COR-L47 (cell line): ENCODE measurements at regions not wholly inside any gene's neighbourhood (a gene's known extent, or its start where the extent isn't known, plus 50 kb on each side); places are given as distances from the start of the nearest gene placed in this dataset.
"Not testable (repeated sequence)": the region's sequence is repeated elsewhere in the genome, so short reads cannot be mapped to it uniquely, and the experiment has no call there.

Source experiments
- DNase-seq: peaks from one replicate; lab custom pipeline; 2025; lab: John Stamatoyannopoulos, UW

GRCh38 chr15:62365795-62366442 lies 200.8 kb upstream of the C2CD4B start:
- DNase-seq: peak; percentile 53

GRCh38 chr15:62369454-62369853 lies 204.4 kb upstream of the C2CD4B start:
- no peak for DNase-seq

- not testable (repeated sequence) for DNase-seq
Observed at GRCh38 chr15:62371683-62372082, 206.6 kb upstream of the C2CD4B start.

- DNase-seq: no peak
Observed at GRCh38 chr15:62377736-62378480, 212.8 kb upstream of the C2CD4B start.

- DNase-seq: no peak
Observed at GRCh38 chr15:62378772-62379498, 213.8 kb upstream of the C2CD4B start.

GRCh38 chr15:62380011-62380410 lies 214.9 kb upstream of the C2CD4B start:
- DNase-seq: no peak

GRCh38 chr15:62382046-62382445 lies 217.0 kb upstream of the C2CD4B start:
- no peak for DNase-seq

GRCh38 chr15:62389885-62390790 lies 225.1 kb upstream of the C2CD4B start, which contains the start of gene TLN2:
TSS of gene TLN2 (plus strand) at chr15:62390550.
- DNase-seq: peak; percentile 66

GRCh38 chr15:62390791-62391640 lies 225.9 kb upstream of the C2CD4B start:
- no peak for DNase-seq

GRCh38 chr15:62391641-62392262 lies 226.7 kb upstream of the C2CD4B start:
- no peak for DNase-seq

- no peak for DNase-seq
Observed at GRCh38 chr15:62392376-62392775, 227.3 kb upstream of the C2CD4B start.

- no peak for DNase-seq
Observed at GRCh38 chr15:62393196-62393595, 228.1 kb upstream of the C2CD4B start.

GRCh38 chr15:62394079-62394478 lies 229.0 kb upstream of the C2CD4B start:
- no peak for DNase-seq

- no peak for DNase-seq
Observed at GRCh38 chr15:62400778-62401177, 235.7 kb upstream of the C2CD4B start.

GRCh38 chr15:62402687-62403086 lies 237.6 kb upstream of the C2CD4B start:
- no peak for DNase-seq

GRCh38 chr15:62403164-62403809 lies 238.2 kb upstream of the C2CD4B start:
- DNase-seq: no peak

GRCh38 chr15:62404194-62404985 lies 239.3 kb upstream of the C2CD4B start:
- no peak for DNase-seq

GRCh38 chr15:62406305-62406891 lies 241.3 kb upstream of the C2CD4B start:
- DNase-seq: no peak

- no peak for DNase-seq
Observed at GRCh38 chr15:62407216-62407615, 242.1 kb upstream of the C2CD4B start.
